Type B pancreatic cell (in vitro differentiated cells): ENCODE measurements at regions not wholly inside any gene's neighbourhood (a gene's known extent, or its start where the extent isn't known, plus 50 kb on each side); places are given as distances from the start of the nearest gene placed in this dataset.
A peak's percentile ranks its signal among the peaks of the same experiment; 100 is the strongest.

ENCODE experiments used
- DNase-seq: peaks from one replicate; pipeline ENCODE4 v3.0.0; 2021; ENCODE audit warnings: mixed read lengths; ENCODE audit not compliant: unreplicated experiment; ENCODE audit errors: extremely low spot score
- H3K27ac Mint-ChIP-seq: 2 replicates; pipeline ENCODE4 v1.8.0; 2021; ENCODE audit warnings: mild to moderate bottlenecking, mixed read lengths
- H3K27me3 Mint-ChIP-seq: 2 replicates; pipeline ENCODE4 v1.8.0; 2021; ENCODE audit warnings: mixed read lengths
- H3K36me3 Mint-ChIP-seq: 2 replicates; pipeline ENCODE4 v1.8.0; 2021; ENCODE audit warnings: mixed read lengths
- H3K4me1 Mint-ChIP-seq: one replicate; pipeline ENCODE4 v1.8.0; 2021; ENCODE audit warnings: mixed read lengths; ENCODE audit not compliant: unreplicated experiment
- H3K4me3 Mint-ChIP-seq: 2 replicates; pipeline ENCODE4 v1.8.0; 2021; ENCODE audit warnings: mild to moderate bottlenecking, mixed read lengths
- H3K9me3 Mint-ChIP-seq: 2 replicates; pipeline ENCODE4 v1.8.0; 2021; ENCODE audit warnings: mixed read lengths
- TF ChIP-seq, protein P1 (sequence below): fragments of 200-600 bp; sonication (generic); conservative IDR thresholded peaks from 2 replicates; pipeline ENCODE4 v1.5.0; 2021; ENCODE audit warnings: antibody characterized with exemption, mild to moderate bottlenecking

DNA sequence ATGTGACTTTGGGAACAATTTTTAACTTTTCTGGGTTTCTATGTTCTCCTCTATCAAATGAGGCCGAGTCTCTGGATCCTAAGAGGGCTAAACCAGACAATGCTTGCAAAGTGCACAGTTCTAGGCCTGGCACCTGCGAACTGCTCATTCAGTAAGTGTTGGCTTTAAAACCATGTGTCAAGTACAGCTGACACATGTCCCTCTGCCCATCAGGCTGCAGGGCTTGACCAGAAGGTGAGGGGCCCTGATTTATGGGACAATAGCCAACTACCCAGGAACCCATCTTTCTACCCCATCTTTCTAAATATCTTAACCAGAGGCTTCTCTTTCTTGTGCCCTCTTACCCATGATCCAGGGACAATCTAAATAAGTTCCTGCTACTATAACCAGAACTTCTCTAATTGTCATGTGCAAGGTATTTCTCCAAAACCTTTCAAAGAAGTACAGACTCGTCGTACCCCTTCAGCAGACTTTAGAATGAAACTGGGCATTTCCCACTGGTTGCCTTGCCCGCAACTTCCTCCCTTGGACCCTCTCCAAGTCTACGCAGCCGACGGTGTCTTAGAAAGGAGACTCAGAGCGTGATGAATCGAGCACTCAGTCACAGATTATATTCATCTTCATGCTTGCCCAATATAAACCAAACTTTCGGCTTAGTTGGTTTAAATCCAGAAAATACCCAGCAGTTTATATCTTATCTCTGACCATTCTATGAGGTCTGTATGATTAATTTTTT is 69.8 kb upstream of the STEAP1B start:
- H3K4me1 Mint-ChIP-seq = peaks cover 13% of the 10 kb centered on the region
- H3K4me3 Mint-ChIP-seq = no peak overlapping the region
- H3K27ac Mint-ChIP-seq = no peak overlapping the region
- H3K36me3 Mint-ChIP-seq = no peaks in the 10 kb centered on the region
- H3K27me3 Mint-ChIP-seq = no peaks in the 10 kb centered on the region
- peaks cover 7% of the 10 kb centered on the region for H3K9me3 Mint-ChIP-seq
- TF ChIP-seq, protein P1, sequence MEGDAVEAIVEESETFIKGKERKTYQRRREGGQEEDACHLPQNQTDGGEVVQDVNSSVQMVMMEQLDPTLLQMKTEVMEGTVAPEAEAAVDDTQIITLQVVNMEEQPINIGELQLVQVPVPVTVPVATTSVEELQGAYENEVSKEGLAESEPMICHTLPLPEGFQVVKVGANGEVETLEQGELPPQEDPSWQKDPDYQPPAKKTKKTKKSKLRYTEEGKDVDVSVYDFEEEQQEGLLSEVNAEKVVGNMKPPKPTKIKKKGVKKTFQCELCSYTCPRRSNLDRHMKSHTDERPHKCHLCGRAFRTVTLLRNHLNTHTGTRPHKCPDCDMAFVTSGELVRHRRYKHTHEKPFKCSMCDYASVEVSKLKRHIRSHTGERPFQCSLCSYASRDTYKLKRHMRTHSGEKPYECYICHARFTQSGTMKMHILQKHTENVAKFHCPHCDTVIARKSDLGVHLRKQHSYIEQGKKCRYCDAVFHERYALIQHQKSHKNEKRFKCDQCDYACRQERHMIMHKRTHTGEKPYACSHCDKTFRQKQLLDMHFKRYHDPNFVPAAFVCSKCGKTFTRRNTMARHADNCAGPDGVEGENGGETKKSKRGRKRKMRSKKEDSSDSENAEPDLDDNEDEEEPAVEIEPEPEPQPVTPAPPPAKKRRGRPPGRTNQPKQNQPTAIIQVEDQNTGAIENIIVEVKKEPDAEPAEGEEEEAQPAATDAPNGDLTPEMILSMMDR = no peak
- no peak for DNase-seq

DNA sequence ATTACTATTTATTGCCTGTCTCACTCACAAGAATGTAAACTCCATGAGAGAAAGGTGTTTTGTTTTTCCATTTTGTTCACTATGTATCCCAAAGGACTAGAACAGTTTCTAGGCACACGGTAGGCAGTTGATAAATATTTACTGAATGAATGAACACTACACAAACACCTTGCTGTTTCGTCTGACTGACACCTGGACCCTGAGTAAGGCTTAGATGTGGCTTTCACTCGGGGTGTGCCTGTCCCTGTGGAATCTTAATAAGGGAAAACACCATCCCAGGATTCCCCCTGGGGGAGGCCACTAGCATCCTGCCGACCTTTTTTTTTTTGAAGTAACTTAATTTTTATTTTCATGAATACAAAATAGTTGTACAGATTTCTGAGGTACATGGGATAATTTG is 66.6 kb upstream of the STEAP1B start:
- TF ChIP-seq, protein P1 = no peak
- H3K4me3 Mint-ChIP-seq = no peak overlapping the region
- no peak for DNase-seq
- no peaks in the 10 kb centered on the region for H3K27me3 Mint-ChIP-seq
- no peaks in the 10 kb centered on the region for H3K36me3 Mint-ChIP-seq
- no peak overlapping the region for H3K27ac Mint-ChIP-seq
- H3K9me3 Mint-ChIP-seq = peaks cover 3% of the 10 kb centered on the region
- H3K4me1 Mint-ChIP-seq = peaks cover 20% of the 10 kb centered on the region

DNA sequence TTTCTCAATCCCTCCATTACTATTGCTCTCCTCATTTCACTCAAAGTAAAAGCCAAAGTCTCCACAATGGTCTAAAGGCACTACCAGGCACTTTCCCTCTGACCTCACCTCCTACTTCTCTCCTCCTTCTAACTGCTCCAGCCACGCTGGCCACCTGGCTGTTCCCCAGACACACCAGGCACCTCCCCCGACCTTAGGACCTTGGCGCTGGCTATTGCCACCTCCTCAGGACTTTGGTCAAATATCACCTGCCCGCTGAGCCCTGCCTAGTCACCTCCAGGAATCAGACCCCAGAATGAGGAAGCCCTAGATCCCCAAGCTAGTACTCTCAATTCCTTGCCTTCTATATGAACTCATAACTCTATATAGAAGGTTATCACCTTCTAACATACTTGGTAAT is 66.2 kb upstream of the STEAP1B start:
- TF ChIP-seq, protein P1 = no peak
- Mint-ChIP-seq H3K36me3 (no peaks in the 10 kb centered on the region), H3K27me3 (no peaks in the 10 kb centered on the region), H3K4me3 (peak overlapping the region; percentile 20), H3K4me1 (peaks cover 24% of the 10 kb centered on the region), H3K9me3 (peaks cover 3% of the 10 kb centered on the region), H3K27ac (no peak overlapping the region)
- DNase-seq = no peak

DNA sequence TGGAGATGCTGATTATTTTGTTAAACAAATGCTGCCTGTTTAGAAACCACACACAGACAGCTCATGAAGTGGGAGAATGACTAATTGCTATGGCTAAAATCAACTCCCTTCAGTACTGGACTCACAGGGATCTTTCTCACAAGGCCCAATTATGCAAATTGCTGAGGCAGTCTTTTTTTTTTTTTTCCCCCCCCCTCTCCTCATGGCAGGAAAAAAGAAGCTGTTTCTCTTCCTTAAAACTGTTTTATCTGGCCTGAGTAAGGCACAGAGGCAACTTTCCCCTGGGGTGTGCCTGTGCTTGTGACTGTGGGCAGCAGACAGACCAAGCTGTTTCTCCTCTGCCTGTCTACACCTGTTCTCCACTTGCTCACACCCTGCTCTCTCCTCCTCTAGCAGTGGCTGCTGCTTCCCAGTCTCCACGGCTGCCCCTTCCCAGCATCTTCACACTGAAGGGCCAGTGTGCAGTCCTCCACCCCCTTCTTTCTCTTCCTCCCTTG is 65.4 kb upstream of the STEAP1B start:
- Mint-ChIP-seq H3K27ac (no peak overlapping the region), H3K4me3 (no peak overlapping the region), H3K4me1 (peaks cover 25% of the 10 kb centered on the region), H3K27me3 (no peaks in the 10 kb centered on the region), H3K36me3 (no peaks in the 10 kb centered on the region), H3K9me3 (peaks cover 3% of the 10 kb centered on the region)
- peak; percentile 49 for DNase-seq
- TF ChIP-seq, protein P1 = no peak

- H3K4me1 Mint-ChIP-seq = peaks cover 31% of the 10 kb centered on the region
- TF ChIP-seq, protein P1 = no peak
Measured at GRCh38 chr7:22564511-22565045, 64.6 kb upstream of the STEAP1B start.

More at GRCh38 chr7:22564511-22565045, 64.6 kb upstream of the STEAP1B start:
- no peak for DNase-seq
- no peaks in the 10 kb centered on the region for H3K36me3 Mint-ChIP-seq
- H3K27me3 Mint-ChIP-seq = no peaks in the 10 kb centered on the region
- H3K4me3 Mint-ChIP-seq = no peak overlapping the region
- peaks cover 3% of the 10 kb centered on the region for H3K9me3 Mint-ChIP-seq
- H3K27ac Mint-ChIP-seq = no peak overlapping the region
